H1 (cell line): ENCODE measurements at regions not wholly inside any gene's neighbourhood (a gene's known extent, or its start where the extent isn't known, plus 50 kb on each side); places are given as distances from the start of the nearest gene placed in this dataset.

ENCODE experiments used
- CHD7 ChIP-seq: fragments of 300-600 bp; sonication (generic); IDR thresholded peaks from 2 replicates; pipeline ENCODE4 v1.7.1; 2012; ENCODE audit warnings: low read length, moderate library complexity, mild to moderate bottlenecking, inconsistent platforms; ENCODE audit not compliant: insufficient replicate concordance
- EZH2 ChIP-seq: fragments of 200-600 bp; sonication (generic); IDR thresholded peaks from 2 replicates; pipeline ENCODE4 v1.7.1; 2012; ENCODE audit warnings: low read depth, mild to moderate bottlenecking, moderate library complexity, low read length, inconsistent platforms; ENCODE audit not compliant: severe bottlenecking
- GTF2F1 ChIP-seq: IDR thresholded peaks from 2 replicates; pipeline ENCODE4 v1.6.1; 2012; ENCODE audit warnings: low read depth, low read length, improper control_type of control experiment, borderline replicate concordance
- HDAC6 ChIP-seq: IDR thresholded peaks from one replicate; pipeline ENCODE4 v1.7.1; 2012; ENCODE audit warnings: low read depth, mild to moderate bottlenecking, inconsistent platforms, low read length, moderate library complexity
- KDM4A ChIP-seq: IDR thresholded peaks from one replicate; pipeline ENCODE4 v1.7.1; 2012; ENCODE audit warnings: low read depth, mild to moderate bottlenecking, moderate library complexity, low read length, inconsistent platforms; ENCODE audit not compliant: severe bottlenecking
- POLR2A ChIP-seq, 2 experiments: IDR thresholded peaks; 1 replicate in 1 of 2; 2 replicates in 1 of 2; pipeline ENCODE4 v1.6.1; 2011; ENCODE audit warnings: low read depth in 2 of 2, low read length in 2 of 2, mild to moderate bottlenecking in 2 of 2; ENCODE audit errors: control extremely low read depth in 1 of 2
- POU5F1 ChIP-seq: IDR thresholded peaks from 2 replicates; pipeline ENCODE4 v1.6.1; 2011; ENCODE audit warnings: low read depth, mild to moderate bottlenecking, low read length, moderate library complexity
- RFX5 ChIP-seq: IDR thresholded peaks from 2 replicates; pipeline ENCODE4 v1.6.1; 2011; ENCODE audit warnings: low read depth, low read length, improper control_type of control experiment, borderline replicate concordance

GRCh38 chr14:39580696-39581095 lies 148.5 kb upstream of the FBXO33 start (continued):
- TF ChIP-seq CHD7 (no peak), POU5F1 (no peak), HDAC6 (no peak), GTF2F1 (no peak), POLR2A (IDR thresholded peaks at IDR 0.05; ENCODE audit: control extremely low read depth in 1 of 2, low read depth in 2 of 2, low read length in 2 of 2) (no peak), RFX5 (no peak), KDM4A (no peak), EZH2 (no peak)
- TF ChIP-seq, all 59 proteins: peak for 0
